IPS-18a (cell line): ENCODE measurements at regions not wholly inside any gene's neighbourhood (a gene's known extent, or its start where the extent isn't known, plus 50 kb on each side); places are given as distances from the start of the nearest gene placed in this dataset.

ENCODE experiments used
- H3K27ac ChIP-seq: one replicate; pipeline ENCODE4 v1.5.1; 2013; ENCODE audit warnings: low read length
- H3K27me3 ChIP-seq: one replicate; pipeline ENCODE4 v1.6.1; 2013; ENCODE audit warnings: mild to moderate bottlenecking, low read length; ENCODE audit not compliant: control insufficient read depth, insufficient read depth
- H3K36me3 ChIP-seq: one replicate; pipeline ENCODE4 v1.6.1; 2013; ENCODE audit warnings: low read depth, low read length; ENCODE audit not compliant: control insufficient read depth
- H3K4me1 ChIP-seq: one replicate; pipeline ENCODE4 v1.6.1; 2013; ENCODE audit warnings: low read depth, low read length; ENCODE audit not compliant: control insufficient read depth
- H3K4me3 ChIP-seq: one replicate; pipeline ENCODE4 v1.5.1; 2013; ENCODE audit warnings: low read length
- H3K9ac ChIP-seq: one replicate; pipeline ENCODE4 v1.6.1; 2013; ENCODE audit warnings: mild to moderate bottlenecking, low read length, moderate library complexity
- H3K9me3 ChIP-seq: one replicate; pipeline ENCODE4 v1.6.1; 2013; ENCODE audit warnings: low read depth, low read length; ENCODE audit not compliant: control insufficient read depth

DNA sequence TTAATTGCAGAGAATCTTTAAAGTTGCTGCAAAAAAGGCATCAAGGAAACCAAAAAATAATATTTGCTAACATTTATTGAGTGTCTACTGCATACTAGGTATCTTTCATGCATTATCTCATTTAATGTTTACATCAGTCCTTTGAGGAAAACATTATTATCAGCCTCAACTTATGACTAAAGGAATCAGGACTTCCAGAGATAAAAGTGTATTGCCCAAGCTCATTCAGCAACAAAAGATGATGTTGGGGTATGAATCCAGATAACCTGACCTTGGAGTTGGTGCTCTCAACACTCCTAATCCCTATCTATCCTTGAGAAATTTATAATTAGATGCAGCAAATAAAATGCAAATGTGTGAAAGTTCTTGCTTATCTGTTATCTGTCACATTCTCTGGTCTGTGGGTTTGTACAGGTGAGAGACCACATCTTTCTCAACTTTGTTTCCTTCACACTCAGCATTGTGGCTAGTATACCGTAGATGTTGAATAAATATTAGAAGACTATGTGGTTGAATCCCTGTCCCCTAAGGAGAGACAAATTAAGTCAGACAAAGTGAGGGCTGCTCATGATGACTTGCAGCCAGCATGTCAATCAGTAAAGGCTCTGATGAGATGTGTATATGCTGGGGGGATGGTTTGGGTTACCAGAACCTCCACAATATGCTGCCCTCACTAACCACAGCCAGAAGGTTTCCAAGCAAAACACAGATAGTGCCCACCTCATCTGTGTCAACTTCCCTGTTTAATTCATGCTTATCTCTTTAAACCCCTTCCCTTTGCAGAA, 82.6 kb downstream of the NOG start:
- Histone ChIP-seq H3K27me3 (peaks cover 50% of the 10 kb centered on the region), H3K36me3 (no peaks in the 10 kb centered on the region), H3K4me3 (no peak overlapping the region), H3K9me3 (no peaks in the 10 kb centered on the region), H3K27ac (no peak overlapping the region), H3K4me1 (peaks cover 3% of the 10 kb centered on the region), H3K9ac (no peak overlapping the region)

DNA sequence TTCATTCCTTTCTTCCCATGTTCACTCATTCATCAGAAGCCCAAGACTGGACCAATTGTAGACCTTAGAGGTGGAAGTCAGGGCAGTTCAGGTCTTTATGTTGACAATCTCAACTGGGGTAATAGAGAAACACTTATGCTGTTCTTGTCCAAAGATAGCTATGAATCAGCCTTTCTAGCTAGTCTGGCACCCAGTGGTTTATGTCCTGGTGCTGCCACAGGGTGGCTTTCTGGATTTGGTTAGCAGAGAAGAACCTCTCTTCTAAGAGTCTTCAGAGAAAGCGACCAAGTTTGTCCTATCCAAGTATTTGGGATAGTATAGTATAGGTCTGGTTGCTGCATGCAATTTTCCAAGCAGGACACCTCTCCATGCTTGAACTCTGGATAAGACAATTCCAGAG, 83.3 kb downstream of the NOG start:
- Histone ChIP-seq H3K4me3 (no peak overlapping the region), H3K9ac (no peak overlapping the region), H3K27ac (no peak overlapping the region), H3K4me1 (peaks cover 3% of the 10 kb centered on the region), H3K27me3 (peaks cover 50% of the 10 kb centered on the region), H3K36me3 (no peaks in the 10 kb centered on the region), H3K9me3 (no peaks in the 10 kb centered on the region)

DNA sequence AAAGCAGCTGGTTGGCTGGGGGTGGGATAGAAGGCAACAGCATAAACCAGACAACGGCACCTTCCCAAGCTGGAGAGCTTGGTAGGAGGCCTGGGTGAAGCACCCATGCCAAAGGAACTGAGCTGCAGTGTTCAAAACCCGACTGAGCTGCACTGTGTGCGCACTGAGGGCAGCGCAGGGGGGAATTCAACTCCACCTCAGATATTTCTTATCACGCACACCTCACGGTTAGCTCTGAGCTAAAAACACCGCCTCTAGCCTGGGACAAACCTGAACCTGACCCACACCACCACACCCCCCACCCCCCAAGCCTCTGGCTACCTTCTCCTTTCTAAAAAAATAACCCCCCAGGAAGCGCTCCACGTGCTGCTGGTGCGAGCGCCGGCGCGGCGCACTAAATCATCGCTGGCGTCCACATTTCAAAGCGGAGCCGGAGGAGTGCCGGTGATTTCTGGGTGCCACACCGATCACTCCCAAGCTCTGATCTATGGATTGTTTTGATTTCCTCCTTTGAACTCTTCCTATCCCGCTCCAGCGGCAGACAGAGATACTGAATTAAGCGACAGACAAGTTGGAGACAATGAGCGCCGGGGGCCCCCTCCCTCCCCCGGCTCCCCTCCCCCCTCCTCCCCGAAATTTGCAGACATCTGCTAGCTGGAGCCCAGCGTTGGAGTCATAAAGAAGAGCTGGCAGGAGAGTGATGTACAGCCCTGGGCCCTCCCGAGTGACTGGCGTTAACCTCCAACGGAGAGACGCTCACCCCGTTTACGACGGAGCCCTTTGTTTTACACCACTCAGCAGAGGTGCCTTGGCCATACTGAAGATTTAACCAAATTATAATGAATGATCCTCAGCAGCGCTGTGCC, 85.0 kb downstream of the NOG start:
- peaks cover 47% of the 10 kb centered on the region for H3K27me3 ChIP-seq
- no peaks in the 10 kb centered on the region for H3K9me3 ChIP-seq
- H3K9ac ChIP-seq: peak overlapping the region; percentile 30
- H3K36me3 ChIP-seq: no peaks in the 10 kb centered on the region
- H3K27ac ChIP-seq: no peak overlapping the region
- H3K4me3 ChIP-seq: peak overlapping the region; percentile 75
- peaks cover 3% of the 10 kb centered on the region for H3K4me1 ChIP-seq

DNA sequence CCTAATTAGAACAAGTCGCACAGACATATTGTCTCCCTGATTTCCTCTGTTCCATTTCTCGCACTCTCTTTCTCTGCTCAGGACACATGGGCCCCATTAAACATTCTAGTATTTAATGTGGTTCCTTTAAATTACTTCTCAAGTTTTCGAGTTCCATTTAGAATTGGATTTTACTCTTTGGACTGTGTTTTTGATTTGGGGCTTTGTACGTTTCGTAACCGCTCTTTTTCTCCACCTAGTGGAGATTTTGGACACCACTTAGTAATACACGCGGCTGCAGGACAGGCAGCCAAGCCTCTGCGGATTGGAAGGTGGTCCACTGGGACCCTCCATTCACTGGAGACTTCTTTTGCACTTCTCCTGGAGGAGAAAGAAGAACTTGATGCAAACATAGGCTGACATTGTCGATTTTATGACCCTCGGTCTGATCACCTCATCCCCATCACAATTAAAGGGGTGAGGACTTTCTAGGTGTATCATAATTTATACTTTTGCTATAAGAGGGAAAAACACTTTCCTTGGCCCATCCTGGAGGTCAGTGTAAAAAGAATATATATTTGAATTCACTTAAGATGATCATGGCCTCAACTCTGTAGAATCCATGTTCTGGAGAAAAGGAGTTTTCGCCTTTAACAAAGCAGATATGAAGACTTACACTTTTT, 85.7 kb downstream of the NOG start:
- Histone ChIP-seq H3K36me3 (no peaks in the 10 kb centered on the region), H3K9ac (peak overlapping the region; percentile 30), H3K4me3 (peak overlapping the region; percentile 75), H3K9me3 (no peaks in the 10 kb centered on the region), H3K27ac (no peak overlapping the region), H3K27me3 (peaks cover 47% of the 10 kb centered on the region), H3K4me1 (peaks cover 3% of the 10 kb centered on the region)

DNA sequence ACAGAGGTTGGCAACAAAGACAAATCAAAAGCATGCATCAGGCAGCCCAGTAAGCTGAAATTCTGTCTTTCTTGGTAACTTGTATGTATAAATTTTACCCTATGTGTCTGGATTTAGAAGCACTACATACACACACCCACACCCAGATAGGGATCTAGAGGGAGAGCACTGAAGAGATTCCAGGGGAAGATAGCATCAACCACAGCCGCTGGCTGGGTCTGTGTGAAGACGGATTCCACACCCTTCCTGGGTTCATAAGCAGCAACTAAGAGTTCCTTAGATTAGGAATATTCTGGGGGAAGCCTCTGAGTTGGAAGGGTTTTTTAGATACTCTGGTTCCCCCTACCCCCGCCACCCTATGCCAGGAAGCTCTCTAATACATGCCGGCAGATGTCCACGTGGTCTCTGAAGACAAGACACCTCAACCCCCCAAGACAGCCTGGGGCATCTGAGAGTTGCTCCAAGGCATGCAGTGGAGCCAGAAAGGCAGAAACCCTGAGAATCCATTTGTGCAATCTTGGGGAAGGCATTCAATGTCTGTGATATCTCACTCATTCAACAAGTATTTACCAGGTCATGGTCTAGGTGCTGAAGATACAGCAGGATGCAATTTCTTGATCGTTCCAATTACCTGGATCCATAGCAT, 86.4 kb downstream of the NOG start:
- Histone ChIP-seq H3K9me3 (no peaks in the 10 kb centered on the region), H3K27me3 (peaks cover 47% of the 10 kb centered on the region), H3K9ac (no peak overlapping the region), H3K27ac (no peak overlapping the region), H3K4me1 (peaks cover 3% of the 10 kb centered on the region), H3K4me3 (no peak overlapping the region), H3K36me3 (no peaks in the 10 kb centered on the region)

DNA sequence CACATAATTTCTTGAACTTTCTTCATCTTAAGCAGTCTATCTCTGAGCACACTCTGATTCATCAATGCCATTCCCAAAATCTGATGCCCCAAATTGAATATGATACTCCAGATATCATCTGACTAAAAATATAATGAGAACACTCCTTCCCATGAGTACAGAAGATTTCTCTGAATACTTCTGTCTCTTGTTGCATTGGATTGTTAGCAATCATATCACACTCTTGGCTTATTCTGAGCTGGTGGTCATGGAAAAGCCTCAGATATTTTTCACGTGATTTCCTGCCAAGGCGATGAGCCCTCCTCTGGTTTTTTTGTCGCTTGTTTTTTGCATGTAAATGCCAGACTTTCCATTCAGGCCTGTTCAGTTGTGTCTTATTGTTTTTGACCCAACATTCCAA, 87.2 kb downstream of the NOG start:
- Histone ChIP-seq H3K27ac (no peak overlapping the region), H3K4me3 (no peak overlapping the region), H3K36me3 (no peaks in the 10 kb centered on the region), H3K9me3 (no peaks in the 10 kb centered on the region), H3K27me3 (peaks cover 47% of the 10 kb centered on the region), H3K4me1 (peaks cover 3% of the 10 kb centered on the region), H3K9ac (no peak overlapping the region)

DNA sequence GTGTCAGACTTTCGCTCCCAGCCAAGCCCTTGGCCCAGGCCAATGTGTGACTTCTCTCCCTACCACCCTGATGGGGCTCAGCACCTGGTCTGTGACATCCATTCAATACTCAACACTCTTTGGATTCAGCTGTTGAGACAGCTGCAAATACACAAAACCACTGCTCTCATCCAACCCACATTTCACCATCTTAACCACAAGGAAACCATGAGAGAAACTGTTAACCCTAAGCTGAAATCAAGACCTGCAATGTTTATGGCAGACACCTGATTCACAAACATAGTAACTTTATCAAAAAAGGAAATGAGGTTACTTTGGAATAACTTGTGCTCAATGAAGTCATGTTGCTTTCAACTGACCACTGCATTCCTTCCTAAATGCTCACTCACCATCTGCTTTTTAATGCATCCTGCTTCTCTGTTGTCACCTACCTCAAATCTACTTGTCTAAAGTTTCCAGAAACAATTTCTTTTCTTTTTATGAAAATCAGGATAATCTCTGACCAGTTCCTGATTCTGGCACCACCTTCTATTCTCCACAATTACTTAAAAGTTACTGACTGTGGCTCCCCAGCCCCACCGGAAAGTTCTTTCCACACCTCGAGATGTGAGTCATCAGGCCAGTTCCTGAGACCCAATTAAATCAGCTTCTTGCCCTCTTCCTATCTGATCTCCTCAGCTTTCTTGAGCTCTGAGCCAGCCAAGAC, 88.2 kb downstream of the NOG start:
- Histone ChIP-seq H3K9ac (no peak overlapping the region), H3K36me3 (no peaks in the 10 kb centered on the region), H3K27me3 (peaks cover 42% of the 10 kb centered on the region), H3K4me1 (peaks cover 3% of the 10 kb centered on the region), H3K9me3 (no peaks in the 10 kb centered on the region), H3K4me3 (no peak overlapping the region), H3K27ac (no peak overlapping the region)

DNA sequence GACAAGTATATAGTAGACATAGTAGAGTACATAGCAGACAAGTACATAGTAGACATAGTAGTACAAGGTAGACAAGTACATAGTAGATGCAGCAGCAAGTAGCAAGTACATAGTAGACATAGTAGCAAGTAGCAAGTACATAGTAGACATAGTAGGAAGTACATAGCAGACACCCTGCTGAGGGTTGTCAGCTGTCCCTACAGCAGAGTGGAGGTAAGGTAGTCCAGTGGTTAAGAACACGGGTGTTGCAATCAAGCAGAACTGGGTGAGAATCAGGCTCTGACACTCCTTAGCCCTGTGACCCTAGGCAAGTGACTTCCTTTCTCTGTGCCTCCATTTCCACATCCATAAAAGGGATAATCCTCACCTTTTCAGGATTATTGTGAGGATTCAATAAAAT, 94.7 kb downstream of the NOG start:
- no peaks in the 10 kb centered on the region for H3K27me3 ChIP-seq
- no peak overlapping the region for H3K27ac ChIP-seq
- H3K4me3 ChIP-seq: no peak overlapping the region
- no peaks in the 10 kb centered on the region for H3K4me1 ChIP-seq
- no peaks in the 10 kb centered on the region for H3K36me3 ChIP-seq
- H3K9me3 ChIP-seq: no peaks in the 10 kb centered on the region
- no peak overlapping the region for H3K9ac ChIP-seq

DNA sequence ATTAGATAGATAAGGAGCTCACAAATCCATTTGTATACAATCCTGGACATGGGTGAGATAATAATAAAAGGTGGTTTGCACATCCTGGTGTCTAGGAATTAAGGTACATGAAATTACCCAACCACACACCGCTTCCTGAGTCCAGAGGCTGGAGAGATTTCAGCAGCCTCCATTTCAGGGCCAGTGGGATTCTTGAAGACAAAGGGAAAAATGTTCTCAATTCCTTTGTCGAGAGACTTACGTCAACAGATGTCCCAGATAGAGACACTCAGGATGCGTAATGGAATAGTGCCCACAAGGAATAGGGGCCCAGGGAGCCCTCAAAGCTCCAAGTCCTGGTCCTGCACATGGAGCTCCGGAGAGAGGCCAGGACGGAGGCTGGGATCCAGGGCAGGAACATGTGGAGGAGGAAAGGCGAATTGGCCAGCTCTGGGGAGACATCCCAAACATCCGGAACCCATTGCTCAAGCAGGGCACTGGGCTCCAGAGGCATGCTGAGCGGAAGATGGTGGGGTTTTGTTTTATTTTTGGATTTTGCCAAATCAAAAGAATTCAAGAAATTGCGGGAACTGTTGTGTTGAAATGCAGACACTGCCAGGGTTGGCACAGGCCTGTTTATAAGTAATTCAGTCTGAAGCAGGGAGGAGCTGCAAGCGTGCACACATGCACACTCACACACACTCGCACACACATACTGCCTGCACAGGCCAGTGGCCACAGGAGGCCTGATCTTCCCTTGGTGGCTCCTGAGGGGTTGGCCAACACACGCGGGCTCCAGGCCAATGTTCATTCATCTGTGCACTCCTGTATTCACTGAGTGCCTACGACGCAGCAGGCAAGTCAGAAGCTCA, 97.2 kb downstream of the NOG start:
- Histone ChIP-seq H3K27me3 (no peaks in the 10 kb centered on the region), H3K9me3 (no peaks in the 10 kb centered on the region), H3K4me1 (no peaks in the 10 kb centered on the region), H3K36me3 (no peaks in the 10 kb centered on the region), H3K9ac (no peak overlapping the region), H3K27ac (no peak overlapping the region), H3K4me3 (no peak overlapping the region)

DNA sequence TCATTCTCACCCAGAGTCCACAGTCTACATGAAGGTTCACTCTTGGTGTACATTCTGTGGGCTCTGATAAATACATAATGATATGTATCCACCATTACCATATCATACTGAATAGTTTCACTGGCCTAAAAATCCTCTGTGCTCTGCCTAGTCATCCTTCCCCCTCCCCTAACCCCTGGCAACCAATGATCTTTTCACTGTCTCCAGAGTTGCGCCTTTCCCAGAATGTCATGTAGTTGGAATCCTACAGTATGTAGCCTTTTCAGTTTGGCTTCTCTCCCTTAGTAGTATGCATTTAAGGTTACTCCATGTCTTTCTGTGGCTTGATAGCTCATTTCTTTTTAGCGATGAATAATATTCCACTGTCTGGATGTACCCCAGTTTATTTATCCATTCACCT, 101.3 kb downstream of the NOG start:
- H3K27me3 ChIP-seq: no peaks in the 10 kb centered on the region

More for the DNA sequence above, 101.3 kb downstream of the NOG start:
- Histone ChIP-seq H3K27ac (no peak overlapping the region), H3K9me3 (no peaks in the 10 kb centered on the region), H3K4me3 (no peak overlapping the region), H3K36me3 (no peaks in the 10 kb centered on the region), H3K9ac (no peak overlapping the region), H3K4me1 (no peaks in the 10 kb centered on the region)
